ENCODE measurements at regions not wholly inside any gene's neighbourhood (a gene's known extent, or its start where the extent isn't known, plus 50 kb on each side); places are given as distances from the start of the nearest gene placed in this dataset.

- no peak for TF ChIP-seq TEAD4 (CRISPR knock-in tag; IDR thresholded peaks at IDR 0.05)
- no peak for TF ChIP-seq SP1 (CRISPR knock-in tag; conservative IDR thresholded peaks at IDR 0.05)
- no peak for TF ChIP-seq ELF4 (CRISPR knock-in tag; IDR thresholded peaks at IDR 0.05; ENCODE audit: low read depth)
- no peak for TF ChIP-seq IRF2 (CRISPR knock-in tag; IDR thresholded peaks at IDR 0.05; ENCODE audit: borderline replicate concordance, low read depth)
- no peak for TF ChIP-seq CTCF (IDR thresholded peaks at IDR 0.05)
- TF ChIP-seq, protein P1, sequence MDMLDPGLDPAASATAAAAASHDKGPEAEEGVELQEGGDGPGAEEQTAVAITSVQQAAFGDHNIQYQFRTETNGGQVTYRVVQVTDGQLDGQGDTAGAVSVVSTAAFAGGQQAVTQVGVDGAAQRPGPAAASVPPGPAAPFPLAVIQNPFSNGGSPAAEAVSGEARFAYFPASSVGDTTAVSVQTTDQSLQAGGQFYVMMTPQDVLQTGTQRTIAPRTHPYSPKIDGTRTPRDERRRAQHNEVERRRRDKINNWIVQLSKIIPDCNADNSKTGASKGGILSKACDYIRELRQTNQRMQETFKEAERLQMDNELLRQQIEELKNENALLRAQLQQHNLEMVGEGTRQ (CRISPR knock-in tag; IDR thresholded peaks at IDR 0.05): no peak
- TF ChIP-seq ZNF263 (CRISPR knock-in tag; IDR thresholded peaks at IDR 0.05; ENCODE audit: low read depth): no peak
- TF ChIP-seq PREB (CRISPR knock-in tag; IDR thresholded peaks at IDR 0.05; ENCODE audit: borderline replicate concordance): no peak
- TF ChIP-seq E2F5 (CRISPR knock-in tag; IDR thresholded peaks at IDR 0.05): no peak
- no peak for TF ChIP-seq SOX15 (CRISPR knock-in tag; IDR thresholded peaks at IDR 0.05)
- no peak for TF ChIP-seq ETV6 (CRISPR knock-in tag; IDR thresholded peaks at IDR 0.05)
- TF ChIP-seq FOXK1 (CRISPR knock-in tag; IDR thresholded peaks at IDR 0.05): no peak
- no peak for TF ChIP-seq TCF7 (CRISPR knock-in tag; IDR thresholded peaks at IDR 0.05; ENCODE audit: low read depth)
Measured at GRCh38 chr2:15752552-15753232, 161.0 kb downstream of the DDX1 start.
